Kidney tubule cell (primary cell): ENCODE measurements at regions not wholly inside any gene's neighbourhood (a gene's known extent, or its start where the extent isn't known, plus 50 kb on each side); places are given as distances from the start of the nearest gene placed in this dataset.

Experiments
- DNase-seq: peaks from one replicate; pipeline ENCODE4 v3.0.0-alpha.2; 2018; ENCODE audit warnings: low spot score

DNA sequence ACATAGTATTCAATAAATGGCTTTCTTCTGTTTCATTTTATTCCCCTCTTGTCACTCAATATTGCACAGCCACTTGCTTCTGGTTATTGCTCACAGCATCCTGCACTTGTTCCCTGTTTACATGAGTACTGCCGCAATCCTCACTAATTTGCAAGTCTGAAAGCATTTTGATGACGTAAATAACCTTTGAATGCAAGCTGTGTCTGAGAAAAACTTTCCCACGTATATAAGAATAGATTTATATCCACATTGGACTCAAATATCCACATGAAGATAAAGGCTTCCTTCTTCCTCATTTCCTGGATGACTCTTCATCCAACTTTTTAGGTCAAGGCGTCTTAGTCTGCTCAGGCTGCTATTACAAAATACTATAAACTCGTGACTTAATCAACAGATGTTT is 88.2 kb upstream of the DAP start:
- no peak for DNase-seq

GRCh38 chr5:10844016-10844415 is 83.0 kb upstream of the DAP start:
- no peak for DNase-seq

DNA sequence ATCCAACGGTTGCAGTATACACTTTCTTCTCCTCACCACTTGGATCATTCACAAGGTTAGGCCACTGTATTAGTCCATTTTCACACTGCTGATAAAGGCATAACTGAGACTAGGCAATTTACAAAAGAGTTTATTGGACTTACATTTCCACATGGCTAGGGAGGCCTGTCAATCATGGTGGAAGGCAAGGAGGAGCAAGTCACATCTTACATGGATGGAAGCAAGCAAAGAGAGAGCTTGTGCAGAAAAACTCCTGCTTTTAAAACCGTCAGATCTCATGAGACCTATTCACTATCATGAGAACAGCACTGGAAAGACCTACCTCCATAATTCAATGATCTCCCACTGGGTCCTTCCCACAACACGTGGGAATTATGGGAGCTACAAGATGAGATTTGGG is 81.8 kb upstream of the DAP start:
- no peak for DNase-seq

DNA sequence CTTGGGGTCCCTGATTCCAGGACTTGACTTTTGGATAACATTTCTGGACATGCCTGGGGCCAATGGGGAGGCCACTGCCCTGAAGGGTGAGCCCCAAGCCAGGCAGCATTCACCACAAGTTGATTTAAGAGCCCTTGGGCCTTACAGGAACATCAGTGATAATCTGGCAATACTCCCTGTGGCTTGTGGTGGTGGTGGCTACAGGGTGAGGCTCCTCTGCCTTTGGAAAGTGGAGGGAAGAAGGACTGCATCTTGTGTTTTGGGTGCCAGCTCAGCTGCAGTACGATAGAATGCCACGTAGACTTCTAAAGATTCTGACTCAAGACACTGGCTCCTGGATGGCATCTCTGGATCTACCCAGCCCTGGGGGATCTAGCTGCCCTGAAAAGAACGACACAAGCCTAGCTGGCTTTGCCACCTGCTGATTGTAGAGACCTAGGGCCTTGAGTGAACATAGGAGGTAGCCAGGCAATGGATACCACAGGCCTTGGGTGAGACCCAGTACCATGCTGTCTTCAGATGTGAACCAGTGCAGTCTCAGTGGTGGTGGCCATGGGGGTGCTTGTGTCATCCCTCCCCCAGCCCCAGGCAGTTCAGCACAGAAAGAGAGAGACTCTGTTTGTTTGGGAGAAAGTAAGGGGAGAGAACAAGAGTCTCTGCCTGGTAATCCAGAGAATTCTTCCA is 79.0 kb upstream of the DAP start:
- no peak for DNase-seq

DNA sequence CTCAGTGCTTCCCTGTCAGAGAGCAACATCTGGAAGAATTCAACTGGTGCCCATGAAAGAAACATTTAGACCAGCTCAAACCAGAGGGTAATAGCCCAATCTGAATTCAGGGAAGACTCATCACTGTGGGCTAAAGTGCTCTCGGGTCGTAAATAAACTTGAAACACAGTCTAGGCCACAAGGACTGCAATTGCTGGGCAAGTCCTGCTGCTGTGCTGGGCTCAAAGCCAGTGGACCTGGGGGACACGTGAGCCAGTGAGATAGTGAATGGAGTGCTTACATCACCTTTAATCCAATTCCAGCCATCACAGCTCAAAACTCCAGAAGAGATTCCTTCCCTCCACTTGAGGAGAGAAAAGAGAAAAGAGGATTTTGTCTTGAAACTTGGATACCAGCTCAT is 78.1 kb upstream of the DAP start:
- no peak for DNase-seq

DNA sequence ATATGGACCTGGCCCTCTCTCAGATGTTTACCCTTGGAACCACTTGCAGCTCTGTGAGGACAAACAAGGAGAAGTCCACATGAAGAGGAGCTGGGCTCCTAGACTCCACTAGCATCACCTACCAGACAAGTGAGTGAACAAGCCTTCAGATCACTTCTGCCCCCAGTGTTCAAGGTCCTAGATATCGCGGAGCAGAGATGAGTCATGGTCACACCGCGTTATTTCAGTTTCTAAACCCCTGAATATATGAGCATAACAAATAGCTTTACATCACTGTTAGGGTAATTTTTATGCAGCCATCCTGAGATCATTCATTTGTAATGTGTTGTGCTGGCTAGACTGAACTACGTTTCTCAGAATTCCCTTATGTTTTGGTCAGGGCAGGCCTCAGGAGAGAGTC is 77.0 kb upstream of the DAP start:
- DNase-seq = no peak

GRCh38 chr5:10836986-10837385 is 76.0 kb upstream of the DAP start:
- DNase-seq = peak; percentile 66

DNA sequence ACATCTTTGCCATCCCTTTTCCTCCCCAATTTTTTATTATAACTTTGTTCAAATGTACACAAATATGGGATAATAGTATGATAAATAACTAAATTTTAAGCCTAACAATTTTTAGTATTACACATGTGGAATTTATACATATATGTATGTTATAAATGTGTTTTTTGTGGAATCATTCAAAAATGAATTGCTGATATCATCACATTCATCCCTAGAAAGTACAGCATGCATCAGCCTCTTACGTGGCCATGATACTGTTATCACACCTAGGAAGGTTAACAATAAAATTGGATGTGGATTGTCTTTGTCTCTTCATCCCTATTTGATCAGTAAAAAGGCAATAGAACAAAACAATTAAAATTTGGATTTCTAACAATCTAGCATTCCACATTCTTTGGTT is 73.7 kb upstream of the DAP start:
- DNase-seq = no peak

DNA sequence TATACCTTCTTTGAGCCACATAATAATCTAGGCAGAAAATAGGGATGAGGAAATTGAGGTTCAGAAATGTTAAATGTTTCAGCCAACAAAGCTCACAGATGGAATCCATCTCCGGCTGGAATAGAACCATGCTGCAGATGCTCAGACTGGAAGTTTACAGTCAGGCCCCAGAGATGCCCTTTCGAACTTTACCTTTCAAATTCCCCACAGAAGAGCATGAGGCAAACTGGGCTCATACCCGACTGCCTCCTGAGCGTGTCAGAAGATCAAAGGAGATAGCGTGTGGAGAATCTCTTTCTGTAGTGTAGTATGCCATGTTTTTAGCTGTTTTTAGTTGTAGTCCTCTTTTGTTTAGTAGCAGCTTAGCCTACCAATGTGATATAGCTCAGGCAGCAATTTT is 72.0 kb upstream of the DAP start:
- no peak for DNase-seq

DNA sequence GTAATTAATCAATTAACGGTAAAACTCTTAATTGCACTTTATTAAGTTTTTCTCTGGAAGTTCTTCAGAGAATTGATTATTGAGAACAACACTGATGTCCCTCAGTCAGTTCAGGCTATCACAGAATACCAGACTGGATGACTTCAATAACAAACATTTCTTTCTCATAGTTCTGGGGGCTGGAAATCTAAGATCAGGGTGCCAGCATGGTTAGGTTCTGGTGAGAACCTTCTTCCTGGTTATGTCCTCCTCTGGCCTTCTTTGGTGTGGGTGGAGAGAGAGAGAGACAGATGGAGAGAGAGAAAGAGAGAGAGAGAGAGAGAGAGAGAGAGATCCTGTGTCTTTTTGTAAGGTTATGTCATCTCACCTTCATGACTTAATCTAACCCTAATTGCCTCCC is 71.4 kb upstream of the DAP start:
- no peak for DNase-seq

- peak; percentile 10 for DNase-seq
Measured at GRCh38 chr5:10831419-10831818, 70.4 kb upstream of the DAP start.

- DNase-seq = peak; percentile 56
Measured at GRCh38 chr5:10828241-10828640, 67.2 kb upstream of the DAP start.

DNA sequence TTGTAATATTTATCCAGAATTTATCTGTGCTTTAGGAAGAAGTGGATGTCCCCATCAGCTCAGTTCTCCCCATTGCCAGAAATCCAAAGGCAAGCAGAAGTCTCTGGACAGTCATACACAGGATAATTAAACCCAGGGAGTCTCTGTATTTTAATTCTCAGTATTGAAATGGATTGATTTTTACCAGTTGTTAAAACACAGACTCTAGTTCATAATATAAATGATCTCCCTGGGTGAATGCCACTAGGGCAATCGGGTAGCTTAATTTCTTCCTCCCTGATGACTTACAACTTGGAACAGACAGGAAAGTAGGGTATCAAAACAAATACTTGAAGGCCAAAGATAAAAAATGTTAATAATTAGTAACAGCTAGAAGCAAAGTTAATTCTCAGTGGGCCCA is 66.5 kb upstream of the DAP start:
- DNase-seq = no peak

GRCh38 chr5:10826971-10827370 is 65.9 kb upstream of the DAP start:
- no peak for DNase-seq

DNA sequence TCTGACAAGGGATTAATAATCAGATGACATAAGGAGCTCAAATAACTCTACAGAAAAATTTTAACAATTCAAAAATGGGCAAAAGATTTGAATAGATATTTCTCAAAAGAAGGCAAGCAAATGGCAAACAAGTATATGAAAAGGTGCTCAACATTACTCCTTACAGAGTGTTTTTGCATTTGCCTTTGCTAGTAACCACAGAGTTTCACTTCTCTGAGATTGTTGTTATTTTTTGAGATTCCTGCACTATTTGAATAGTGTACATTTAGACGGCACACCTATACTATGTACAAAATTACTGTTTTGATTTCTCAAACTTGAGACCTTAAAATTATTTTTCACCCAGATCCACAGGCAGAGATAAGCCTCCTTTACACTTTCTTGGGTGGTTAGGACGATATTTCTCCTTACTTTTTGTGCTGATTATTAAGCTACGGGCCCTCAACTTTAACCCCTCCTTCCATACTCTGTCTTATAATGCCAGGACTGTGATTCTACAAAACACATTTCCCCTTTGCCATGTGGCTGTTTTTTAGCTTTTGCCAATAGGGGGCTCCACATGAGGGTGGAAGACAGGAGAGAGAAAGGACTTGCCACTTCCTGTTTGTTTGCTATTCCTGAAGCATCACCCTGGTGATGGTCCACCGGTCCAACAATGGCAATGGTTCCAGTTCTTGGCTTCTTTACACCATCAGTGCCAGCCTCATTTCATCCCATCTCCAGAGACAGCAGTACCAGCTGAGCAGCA is 65.0 kb upstream of the DAP start:
- DNase-seq = no peak

DNA sequence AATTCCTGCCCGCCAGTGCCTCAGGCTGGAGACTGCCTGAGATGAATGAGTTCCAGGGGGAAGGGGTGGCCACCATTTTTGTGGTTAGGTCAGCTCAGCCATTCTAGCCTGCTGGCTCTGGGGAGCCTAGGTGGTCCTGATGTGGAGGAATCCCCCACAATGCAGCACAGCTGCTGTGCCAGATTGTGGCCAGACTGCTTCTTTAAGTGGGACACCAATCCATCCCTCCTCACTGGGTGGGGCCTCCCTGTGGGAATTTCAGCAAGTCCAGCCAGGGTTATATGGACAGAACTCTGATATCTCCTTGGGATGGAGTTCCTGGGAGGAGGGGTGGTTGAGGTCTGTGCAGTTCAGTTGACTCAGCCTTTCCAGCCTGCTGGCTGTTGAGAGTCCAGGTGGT is 51.2 kb upstream of the DAP start:
- no peak for DNase-seq
